Tibial nerve (tissue), 4 donors: ENCODE measurements at regions not wholly inside any gene's neighbourhood (a gene's known extent, or its start where the extent isn't known, plus 50 kb on each side); places are given as distances from the start of the nearest gene placed in this dataset.

ENCODE experiments used
- CTCF ChIP-seq, 5 experiments: fragments of 200-600 bp in 3 of 5; fragments of 450-650 bp in 2 of 5; sonication (generic) in 3 of 5; IDR thresholded peaks; one replicate each; pipeline ENCODE4 v1.5.1; 2016 to 2019; ENCODE audit warnings: antibody characterized with exemption in 5 of 5, mild to moderate bottlenecking in 3 of 5, moderate library complexity in 2 of 5
- EP300 ChIP-seq, 2 donors: sonication (generic); formaldehyde crosslinking; IDR thresholded peaks; one replicate each; pipeline ENCODE4 v1.6.1; 2017; ENCODE audit warnings: antibody characterized with exemption in 2 of 2, mild to moderate bottlenecking in 1 of 2
- POLR2A ChIP-seq, 2 donors: fragments of 450-650 bp; IDR thresholded peaks; one replicate each; pipeline ENCODE4 v1.6.1; 2017; ENCODE audit warnings: antibody characterized with exemption in 2 of 2, mild to moderate bottlenecking in 2 of 2, moderate library complexity in 2 of 2

GRCh38 chr9:87013490-87013889 lies 66.2 kb upstream of the GAS1 start:
- TF ChIP-seq POLR2A (IDR thresholded peaks at IDR 0.05): no peak
- TF ChIP-seq CTCF (IDR thresholded peaks at IDR 0.05): no peak
- no peak for TF ChIP-seq EP300 (IDR thresholded peaks at IDR 0.05)
